Glutamatergic neuron (in vitro differentiated cells): ENCODE measurements at regions not wholly inside any gene's neighbourhood (a gene's known extent, or its start where the extent isn't known, plus 50 kb on each side); places are given as distances from the start of the nearest gene placed in this dataset.
"Not testable (repeated sequence)": the region's sequence is repeated elsewhere in the genome, so short reads cannot be mapped to it uniquely, and the experiment has no call there.

Source experiments
- DNase-seq: peaks from one replicate; pipeline ENCODE4 v3.0.0; 2022
- H3K27ac Mint-ChIP-seq: one replicate; pipeline ENCODE4 v1.8.0; 2020; ENCODE audit warnings: mild to moderate bottlenecking, mixed read lengths, inconsistent platforms; ENCODE audit not compliant: unreplicated experiment
- H3K27me3 Mint-ChIP-seq: one replicate; pipeline ENCODE4 v1.8.0; 2020; ENCODE audit warnings: mild to moderate bottlenecking, moderate library complexity, mixed read lengths, inconsistent platforms; ENCODE audit not compliant: unreplicated experiment
- H3K36me3 Mint-ChIP-seq: one replicate; pipeline ENCODE4 v1.8.0; 2020; ENCODE audit warnings: mild to moderate bottlenecking, mixed read lengths, inconsistent platforms; ENCODE audit not compliant: unreplicated experiment
- H3K4me1 Mint-ChIP-seq: one replicate; pipeline ENCODE4 v1.8.0; 2020; ENCODE audit warnings: mild to moderate bottlenecking, low read depth, mixed read lengths, inconsistent platforms; ENCODE audit not compliant: unreplicated experiment
- H3K4me3 Mint-ChIP-seq: one replicate; pipeline ENCODE4 v1.8.0; 2020; ENCODE audit warnings: mild to moderate bottlenecking, mixed read lengths, inconsistent platforms; ENCODE audit not compliant: unreplicated experiment
- H3K9me3 Mint-ChIP-seq: one replicate; pipeline ENCODE4 v1.8.0; 2020; ENCODE audit warnings: mild to moderate bottlenecking, moderate library complexity, mixed read lengths, inconsistent platforms; ENCODE audit not compliant: unreplicated experiment
- TF ChIP-seq, protein P1 (sequence below): fragments of 200-600 bp; sonication (generic); IDR thresholded peaks from one replicate; pipeline ENCODE4 v1.5.0; 2021; ENCODE audit not compliant: partially characterized antibody, unreplicated experiment

DNA sequence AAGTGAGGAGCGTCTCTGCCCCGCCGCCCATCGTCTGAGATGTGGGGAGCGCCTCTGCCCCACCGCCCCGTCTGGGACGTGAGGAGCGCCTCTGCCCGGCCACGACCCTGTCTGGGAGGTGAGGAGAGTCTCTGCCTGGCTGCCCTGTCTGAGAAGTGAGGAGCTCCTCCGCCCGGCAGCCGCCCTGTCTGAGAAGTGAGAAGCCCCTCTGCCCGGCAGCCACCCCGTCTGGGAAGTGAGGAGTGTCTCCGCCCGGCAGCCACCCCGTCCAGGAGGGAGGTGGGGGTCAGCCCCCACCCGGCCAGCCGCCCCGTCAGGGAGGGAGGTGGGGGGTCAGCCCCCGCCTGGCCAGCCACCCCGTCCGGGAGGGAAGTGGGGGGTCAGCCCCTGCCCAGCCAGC is 823.0 kb upstream of the GBE1 start:
- H3K27ac Mint-ChIP-seq, H3K27me3 Mint-ChIP-seq: not testable (repeated sequence)

GRCh38 chr3:82581350-82581749 is 819.9 kb upstream of the GBE1 start:
- Mint-ChIP-seq H3K4me1 (peaks cover 4% of the 10 kb centered on the region), H3K27me3 (no peaks in the 10 kb centered on the region), H3K36me3 (no peaks in the 10 kb centered on the region), H3K27ac (no peak overlapping the region), H3K9me3 (peaks cover 3% of the 10 kb centered on the region), H3K4me3 (no peak overlapping the region)
- no peak for DNase-seq
- TF ChIP-seq, protein P1, sequence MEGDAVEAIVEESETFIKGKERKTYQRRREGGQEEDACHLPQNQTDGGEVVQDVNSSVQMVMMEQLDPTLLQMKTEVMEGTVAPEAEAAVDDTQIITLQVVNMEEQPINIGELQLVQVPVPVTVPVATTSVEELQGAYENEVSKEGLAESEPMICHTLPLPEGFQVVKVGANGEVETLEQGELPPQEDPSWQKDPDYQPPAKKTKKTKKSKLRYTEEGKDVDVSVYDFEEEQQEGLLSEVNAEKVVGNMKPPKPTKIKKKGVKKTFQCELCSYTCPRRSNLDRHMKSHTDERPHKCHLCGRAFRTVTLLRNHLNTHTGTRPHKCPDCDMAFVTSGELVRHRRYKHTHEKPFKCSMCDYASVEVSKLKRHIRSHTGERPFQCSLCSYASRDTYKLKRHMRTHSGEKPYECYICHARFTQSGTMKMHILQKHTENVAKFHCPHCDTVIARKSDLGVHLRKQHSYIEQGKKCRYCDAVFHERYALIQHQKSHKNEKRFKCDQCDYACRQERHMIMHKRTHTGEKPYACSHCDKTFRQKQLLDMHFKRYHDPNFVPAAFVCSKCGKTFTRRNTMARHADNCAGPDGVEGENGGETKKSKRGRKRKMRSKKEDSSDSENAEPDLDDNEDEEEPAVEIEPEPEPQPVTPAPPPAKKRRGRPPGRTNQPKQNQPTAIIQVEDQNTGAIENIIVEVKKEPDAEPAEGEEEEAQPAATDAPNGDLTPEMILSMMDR = no peak

More for the DNA sequence above, 823.0 kb upstream of the GBE1 start:
- not testable (repeated sequence) for H3K36me3 Mint-ChIP-seq, H3K4me3 Mint-ChIP-seq, H3K4me1 Mint-ChIP-seq, DNase-seq, H3K9me3 Mint-ChIP-seq

DNA sequence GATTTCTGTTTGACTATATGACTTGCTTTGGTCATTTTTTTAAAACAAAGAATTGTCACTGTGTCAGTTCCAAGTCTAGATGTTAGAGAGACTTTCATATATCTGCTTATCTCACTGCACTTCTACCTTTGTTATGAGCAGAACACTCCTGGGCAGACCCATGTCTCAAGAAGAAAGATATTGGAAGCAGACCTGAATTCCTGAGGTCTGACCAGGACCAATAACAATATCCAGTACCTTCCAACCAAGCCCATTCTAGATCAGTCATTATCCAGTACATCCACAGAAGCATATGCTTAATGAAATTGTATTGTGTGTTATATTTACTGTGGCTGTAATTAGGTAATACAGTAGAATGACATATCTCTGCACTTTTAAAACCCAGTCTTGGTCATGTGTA is 811.3 kb upstream of the GBE1 start:
- Mint-ChIP-seq H3K36me3 (no peaks in the 10 kb centered on the region), H3K9me3 (no peaks in the 10 kb centered on the region), H3K27ac (no peak overlapping the region), H3K4me1 (peaks cover 5% of the 10 kb centered on the region), H3K4me3 (no peak overlapping the region), H3K27me3 (no peaks in the 10 kb centered on the region)
- TF ChIP-seq, protein P1 = no peak
- DNase-seq = no peak

- DNase-seq = no peak
- no peak overlapping the region for H3K27ac Mint-ChIP-seq
- TF ChIP-seq, protein P1 = no peak
- H3K36me3 Mint-ChIP-seq = no peaks in the 10 kb centered on the region
- H3K4me1 Mint-ChIP-seq = peaks cover 17% of the 10 kb centered on the region
- no peaks in the 10 kb centered on the region for H3K27me3 Mint-ChIP-seq
- peaks cover 10% of the 10 kb centered on the region for H3K9me3 Mint-ChIP-seq
- no peak overlapping the region for H3K4me3 Mint-ChIP-seq
These were observed 807.4 kb upstream of the GBE1 start for GRCh38 chr3:82568776-82569338.

GRCh38 chr3:82567029-82567600 is 805.7 kb upstream of the GBE1 start:
- H3K27ac Mint-ChIP-seq = no peak overlapping the region
- TF ChIP-seq, protein P1 = no peak
- peaks cover 19% of the 10 kb centered on the region for H3K4me1 Mint-ChIP-seq
- no peaks in the 10 kb centered on the region for H3K36me3 Mint-ChIP-seq
- peaks cover 10% of the 10 kb centered on the region for H3K9me3 Mint-ChIP-seq
- no peaks in the 10 kb centered on the region for H3K27me3 Mint-ChIP-seq
- no peak overlapping the region for H3K4me3 Mint-ChIP-seq
- no peak for DNase-seq
